ENCODE measurements at regions not wholly inside any gene's neighbourhood (a gene's known extent, or its start where the extent isn't known, plus 50 kb on each side); places are given as distances from the start of the nearest gene placed in this dataset.

GRCh38 chr18:8984131-8984721, 118.3 kb upstream of the NDUFV2 start:
- TF ChIP-seq EZH2phosphoT487 (IDR thresholded peaks at IDR 0.05; ENCODE audit: low read depth, severe bottlenecking, unreplicated experiment) (no peak), CTCF (IDR thresholded peaks at IDR 0.05; ENCODE audit: poor library complexity) (no peak), EZH2 (IDR thresholded peaks at IDR 0.05; ENCODE audit: borderline replicate concordance) (no peak)
- DNase-seq (ENCODE audit: low spot score) = no peak
- no peaks in the 10 kb centered on the region for H3K79me2 ChIP-seq
- no peak overlapping the region for H2AFZ ChIP-seq
- H3K4me2 ChIP-seq = no peak overlapping the region
- H3K9me3 ChIP-seq (ENCODE audit: low read depth) = no peaks in the 10 kb centered on the region
- H3K36me3 ChIP-seq (replicated peaks; ENCODE audit: insufficient read depth, low read depth) = no peaks in the 10 kb centered on the region
- no peak overlapping the region for H3K4me3 ChIP-seq
- no peaks in the 10 kb centered on the region for H3K9me2 ChIP-seq (replicated peaks; ENCODE audit: insufficient read depth)
- no peaks in the 10 kb centered on the region for H3K4me1 ChIP-seq (ENCODE audit: insufficient read depth)
- no peak overlapping the region for H3K27ac ChIP-seq
- 44% methylated on average over 4 of the region's 4 CpGs for WGBS (ENCODE audit: low lambda C conversion rate, missing lambda C conversion rate)
- no peaks in the 10 kb centered on the region for H4K20me1 ChIP-seq (ENCODE audit: insufficient read depth, poor library complexity, severe bottlenecking)
- H3K27me3 ChIP-seq = no peaks in the 10 kb centered on the region

DNA sequence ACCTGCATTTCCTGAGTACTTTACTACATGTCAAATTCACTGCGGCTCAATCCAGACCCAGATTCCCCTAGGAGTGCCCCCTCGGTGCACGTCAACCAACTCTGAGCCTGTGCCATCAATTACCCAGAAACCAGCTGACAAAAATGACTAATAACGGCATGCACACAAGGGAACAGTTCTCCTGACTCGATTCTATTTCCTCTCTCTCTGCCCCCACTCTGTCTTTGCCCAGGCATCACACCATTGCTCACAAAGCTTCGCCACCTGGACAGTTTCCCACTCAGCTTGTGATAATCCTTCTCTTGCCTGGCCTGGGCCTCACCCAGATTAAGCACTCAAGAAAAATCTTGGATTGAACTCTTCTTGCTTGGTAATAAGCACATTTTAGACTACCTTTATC, 115.3 kb upstream of the NDUFV2 start:
- no peaks in the 10 kb centered on the region for H3K79me2 ChIP-seq
- no peak overlapping the region for H3K4me2 ChIP-seq
- H3K9me3 ChIP-seq (ENCODE audit: low read depth) = no peaks in the 10 kb centered on the region
- no peak overlapping the region for H3K4me3 ChIP-seq
- H4K20me1 ChIP-seq (ENCODE audit: insufficient read depth, poor library complexity, severe bottlenecking) = no peaks in the 10 kb centered on the region
- H3K4me1 ChIP-seq (ENCODE audit: insufficient read depth) = no peaks in the 10 kb centered on the region
- H3K27ac ChIP-seq = no peak overlapping the region
- no peaks in the 10 kb centered on the region for H3K9me2 ChIP-seq (replicated peaks; ENCODE audit: insufficient read depth)
- no peak for TF ChIP-seq EZH2phosphoT487 (IDR thresholded peaks at IDR 0.05; ENCODE audit: low read depth, severe bottlenecking, unreplicated experiment)
- no peak for TF ChIP-seq CTCF (IDR thresholded peaks at IDR 0.05; ENCODE audit: poor library complexity)
- TF ChIP-seq EZH2 (IDR thresholded peaks at IDR 0.05; ENCODE audit: borderline replicate concordance) = no peak
- H3K27me3 ChIP-seq = no peaks in the 10 kb centered on the region
- H3K36me3 ChIP-seq (replicated peaks; ENCODE audit: insufficient read depth, low read depth) = no peaks in the 10 kb centered on the region
- 67% methylated on average over 6 of the region's 6 CpGs for WGBS (ENCODE audit: low lambda C conversion rate, missing lambda C conversion rate)
- no peak overlapping the region for H2AFZ ChIP-seq
- no peak for DNase-seq (ENCODE audit: low spot score)

DNA sequence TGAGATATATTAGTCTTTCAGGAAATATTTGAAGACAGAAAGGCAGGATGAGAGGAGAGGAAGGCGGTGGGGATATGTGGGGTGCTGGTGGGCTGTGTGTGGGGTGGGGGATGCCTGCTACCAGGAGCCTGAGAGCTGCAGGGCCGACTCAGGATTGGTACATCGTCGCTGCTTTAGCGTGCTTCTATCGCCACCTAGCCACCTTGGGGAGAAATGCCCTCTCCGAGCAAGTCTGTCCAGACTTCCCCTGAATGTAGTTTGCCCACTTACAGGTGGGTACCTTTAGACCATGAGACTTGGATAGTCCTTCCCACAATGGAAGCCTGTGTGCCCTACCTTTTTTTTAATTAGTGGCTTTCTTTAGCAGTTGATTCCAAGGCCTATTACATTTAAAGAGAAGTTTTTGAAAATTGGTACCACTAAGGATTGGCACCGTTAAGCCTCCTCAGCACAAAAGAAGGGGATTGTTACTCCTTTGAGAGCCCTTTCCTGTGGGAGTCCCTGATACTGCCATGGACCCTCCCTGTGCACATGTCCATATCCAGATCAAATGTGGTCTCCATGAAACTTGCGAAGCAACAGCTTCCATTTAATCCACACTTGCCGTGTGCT, 114.1 kb upstream of the NDUFV2 start:
- TF ChIP-seq CTCF (IDR thresholded peaks at IDR 0.05; ENCODE audit: poor library complexity) (peak; percentile 81), EZH2 (IDR thresholded peaks at IDR 0.05; ENCODE audit: borderline replicate concordance) (no peak)
- no peaks in the 10 kb centered on the region for H3K9me2 ChIP-seq (replicated peaks; ENCODE audit: insufficient read depth)
- no peaks in the 10 kb centered on the region for H3K36me3 ChIP-seq (replicated peaks; ENCODE audit: insufficient read depth, low read depth)
- no peaks in the 10 kb centered on the region for H3K27me3 ChIP-seq
- no peaks in the 10 kb centered on the region for H3K79me2 ChIP-seq
- no peak overlapping the region for H2AFZ ChIP-seq
- no peaks in the 10 kb centered on the region for H3K4me1 ChIP-seq (ENCODE audit: insufficient read depth)
- H4K20me1 ChIP-seq (ENCODE audit: insufficient read depth, poor library complexity, severe bottlenecking) = no peaks in the 10 kb centered on the region
- 32% methylated on average over 10 of the region's 10 CpGs for WGBS (ENCODE audit: low lambda C conversion rate, missing lambda C conversion rate)
- no peak overlapping the region for H3K4me3 ChIP-seq
- H3K9me3 ChIP-seq (ENCODE audit: low read depth) = no peaks in the 10 kb centered on the region
- no peak overlapping the region for H3K4me2 ChIP-seq
- peak; percentile 80 for DNase-seq (ENCODE audit: low spot score)
- H3K27ac ChIP-seq = no peak overlapping the region

Measured in hepatocyte (in vitro differentiated cells).